LoVo (cell line): ENCODE measurements at regions not wholly inside any gene's neighbourhood (a gene's known extent, or its start where the extent isn't known, plus 50 kb on each side); places are given as distances from the start of the nearest gene placed in this dataset.

Source experiments
- DNase-seq: peaks from one replicate; pipeline ENCODE4 v3.0.0-alpha.2; 2016; ENCODE audit warnings: low spot score

DNA sequence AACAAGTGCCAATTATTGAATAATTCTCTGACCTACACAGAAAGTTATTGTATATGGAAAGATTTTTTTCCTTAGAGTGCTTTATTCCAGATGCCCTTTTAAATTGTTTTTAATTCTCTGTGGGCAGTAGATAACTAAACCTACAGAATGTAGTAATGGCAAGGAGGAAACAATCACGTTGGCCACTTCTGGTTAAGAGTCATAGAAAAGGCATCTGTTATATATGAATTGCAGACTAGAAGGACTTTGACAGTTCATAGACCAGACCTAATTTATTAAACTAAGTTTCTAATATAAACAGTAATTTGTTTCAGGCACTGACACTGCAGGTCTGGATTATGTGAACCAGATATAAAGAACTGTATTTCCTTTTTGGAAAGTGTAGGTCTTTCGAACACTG, 607.5 kb downstream of the PLCL1 start:
- no peak for DNase-seq

DNA sequence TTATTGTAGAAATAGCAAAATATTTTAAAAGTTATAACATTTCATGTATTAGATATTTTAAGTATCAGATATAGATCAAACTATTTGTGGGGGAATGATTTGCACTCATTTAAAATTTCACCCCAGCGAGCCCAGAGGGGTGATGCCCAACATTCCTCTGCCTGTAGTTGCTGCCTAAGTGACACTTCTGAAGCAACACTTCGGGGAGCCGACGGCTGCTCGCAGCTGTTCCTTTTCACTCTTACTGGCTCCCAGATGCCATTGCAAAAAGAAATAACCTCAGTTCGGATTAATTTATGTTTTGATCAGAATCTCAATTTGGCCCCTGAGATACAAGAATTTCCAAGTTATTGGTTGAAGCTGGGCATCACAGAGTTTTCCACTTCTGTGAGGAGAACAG, 603.8 kb downstream of the PLCL1 start:
- DNase-seq = no peak

- DNase-seq = no peak
Measured at GRCh38 chr2:198405311-198405710, 600.9 kb downstream of the PLCL1 start.

- DNase-seq = no peak
Measured at GRCh38 chr2:198401644-198402043, 597.3 kb downstream of the PLCL1 start.

- DNase-seq = no peak
Measured at GRCh38 chr2:198400999-198401398, 596.6 kb downstream of the PLCL1 start.

DNA sequence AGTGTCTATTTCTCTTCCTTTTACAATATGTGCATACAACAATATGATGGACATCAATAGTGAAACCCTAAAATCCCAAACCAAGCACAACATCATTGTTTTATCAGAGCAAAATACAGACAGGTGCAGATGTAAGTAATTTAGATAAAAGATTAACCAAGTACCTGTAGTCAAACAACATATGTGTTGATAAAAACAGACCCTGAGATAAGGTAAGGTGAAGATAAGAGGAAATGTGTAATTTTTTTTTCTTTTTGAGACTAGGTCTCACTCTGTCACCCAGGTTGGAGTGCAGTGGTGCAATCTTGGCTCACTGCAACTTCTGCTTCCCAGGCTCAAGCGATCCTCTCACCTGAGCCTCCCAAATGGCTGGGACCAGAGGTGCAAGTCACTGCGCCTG, 589.8 kb downstream of the PLCL1 start:
- DNase-seq = no peak

- no peak for DNase-seq
Measured at GRCh38 chr2:198390670-198391069, 586.3 kb downstream of the PLCL1 start.

DNA sequence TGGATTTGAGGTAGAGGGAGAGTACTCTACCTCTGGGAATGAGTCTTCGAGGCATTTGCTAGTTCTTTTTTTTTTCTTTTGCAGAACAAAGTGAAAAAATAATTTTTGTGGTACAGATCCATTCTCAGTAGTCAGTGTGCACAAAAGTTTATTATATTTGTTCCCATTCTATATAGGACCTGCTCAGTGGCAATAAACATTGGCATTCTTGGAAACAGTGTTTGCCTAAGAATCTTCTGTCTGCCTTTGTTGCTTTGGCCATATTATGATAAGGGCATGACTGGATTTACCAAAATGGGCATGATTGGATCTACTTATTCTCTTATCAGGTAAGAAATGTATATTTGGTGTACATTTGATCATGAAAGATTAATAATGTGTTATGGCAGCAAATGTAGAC, 583.3 kb downstream of the PLCL1 start:
- DNase-seq = no peak

DNA sequence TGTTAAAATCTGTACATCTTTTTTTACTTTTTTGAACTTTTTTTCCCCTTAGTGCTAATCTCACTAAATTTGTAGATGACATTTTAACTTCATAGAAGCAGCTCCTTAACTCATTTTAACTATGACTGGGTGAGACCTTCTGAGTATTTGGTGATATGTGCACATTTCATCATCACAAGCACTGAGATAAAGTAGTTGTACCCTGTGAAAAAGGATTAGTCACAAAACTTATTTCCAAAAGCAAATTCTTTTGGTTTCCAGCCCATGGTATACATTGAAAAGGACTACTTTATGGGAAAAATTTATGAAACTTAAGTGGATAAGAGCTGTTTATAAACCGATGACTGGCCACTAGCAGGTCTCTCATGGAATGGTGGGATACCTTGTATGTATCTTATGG, 581.5 kb downstream of the PLCL1 start:
- no peak for DNase-seq

GRCh38 chr2:198385326-198385725, 580.9 kb downstream of the PLCL1 start:
- DNase-seq = no peak

DNA sequence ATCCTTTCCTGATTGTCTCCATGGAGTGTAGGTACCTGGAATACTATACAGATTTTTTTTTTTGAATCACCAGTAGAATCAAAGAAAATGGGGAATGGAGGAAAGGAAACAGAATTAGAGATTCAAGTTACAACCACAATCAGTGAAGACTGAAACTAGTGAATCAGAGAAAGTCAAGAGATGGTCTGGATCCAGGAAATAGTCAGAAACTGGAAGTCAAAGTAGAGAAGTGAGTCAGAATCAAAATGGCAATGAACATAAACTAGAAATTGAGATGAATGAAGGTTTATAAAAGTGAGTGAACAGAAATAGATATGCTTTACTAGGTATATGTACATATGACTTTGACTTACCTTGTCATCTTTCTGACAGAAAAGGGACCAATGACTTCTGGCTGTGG, 579.0 kb downstream of the PLCL1 start:
- no peak for DNase-seq

DNA sequence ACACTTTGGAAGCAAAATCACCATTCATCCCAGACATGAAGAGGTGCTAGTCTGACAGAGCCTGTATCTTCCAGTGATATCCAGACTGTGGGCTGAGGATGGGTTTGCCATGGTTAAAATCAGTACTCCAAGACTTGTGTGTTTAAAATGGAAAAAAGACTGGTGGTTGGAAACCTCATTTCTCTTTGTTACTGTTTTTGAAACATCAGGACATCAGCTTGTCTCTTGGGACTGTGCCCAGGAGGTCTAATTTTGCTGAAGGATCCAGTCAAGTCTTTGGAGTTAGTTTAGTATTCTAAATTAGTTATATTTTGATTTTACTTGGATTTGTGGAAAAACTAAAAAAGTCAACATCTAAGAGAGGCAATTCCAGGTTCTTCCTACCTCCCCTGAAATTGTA, 578.4 kb downstream of the PLCL1 start:
- no peak for DNase-seq

DNA sequence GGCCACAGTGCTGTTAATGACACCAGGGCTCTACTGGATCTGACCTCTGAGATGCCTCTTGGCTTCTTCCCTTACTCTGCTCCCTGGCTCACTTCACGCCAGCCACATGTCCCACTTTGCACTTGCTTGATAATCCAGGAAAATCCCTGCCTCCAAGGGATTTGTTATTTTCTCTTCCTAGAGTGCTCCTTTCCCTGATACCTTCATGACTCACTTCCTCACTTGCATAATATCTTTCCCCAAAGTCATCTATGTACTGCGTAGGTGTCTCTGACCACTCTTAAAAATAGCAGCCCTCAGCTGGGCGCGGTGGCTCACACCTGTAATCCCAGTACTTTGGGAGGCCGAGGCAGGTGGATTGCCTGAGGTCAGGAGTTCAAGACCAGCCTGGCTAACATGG, 572.3 kb downstream of the PLCL1 start:
- DNase-seq = no peak

DNA sequence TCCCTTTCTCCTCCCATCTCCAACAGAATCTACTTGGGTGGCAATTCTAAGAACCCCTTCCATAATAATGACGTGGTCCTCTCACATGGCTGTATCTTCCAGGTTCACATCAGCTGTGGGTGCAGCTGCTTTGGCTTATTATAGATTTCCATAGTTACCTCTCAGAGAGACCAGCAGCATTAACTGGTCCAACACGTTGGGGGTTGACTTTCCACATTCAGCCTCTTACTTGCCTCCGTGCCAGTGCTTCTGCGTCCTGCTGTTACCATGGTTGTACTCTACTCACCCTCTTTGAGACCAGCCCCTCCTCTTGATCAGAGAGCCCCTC, 570.7 kb downstream of the PLCL1 start:
- DNase-seq = no peak

DNA sequence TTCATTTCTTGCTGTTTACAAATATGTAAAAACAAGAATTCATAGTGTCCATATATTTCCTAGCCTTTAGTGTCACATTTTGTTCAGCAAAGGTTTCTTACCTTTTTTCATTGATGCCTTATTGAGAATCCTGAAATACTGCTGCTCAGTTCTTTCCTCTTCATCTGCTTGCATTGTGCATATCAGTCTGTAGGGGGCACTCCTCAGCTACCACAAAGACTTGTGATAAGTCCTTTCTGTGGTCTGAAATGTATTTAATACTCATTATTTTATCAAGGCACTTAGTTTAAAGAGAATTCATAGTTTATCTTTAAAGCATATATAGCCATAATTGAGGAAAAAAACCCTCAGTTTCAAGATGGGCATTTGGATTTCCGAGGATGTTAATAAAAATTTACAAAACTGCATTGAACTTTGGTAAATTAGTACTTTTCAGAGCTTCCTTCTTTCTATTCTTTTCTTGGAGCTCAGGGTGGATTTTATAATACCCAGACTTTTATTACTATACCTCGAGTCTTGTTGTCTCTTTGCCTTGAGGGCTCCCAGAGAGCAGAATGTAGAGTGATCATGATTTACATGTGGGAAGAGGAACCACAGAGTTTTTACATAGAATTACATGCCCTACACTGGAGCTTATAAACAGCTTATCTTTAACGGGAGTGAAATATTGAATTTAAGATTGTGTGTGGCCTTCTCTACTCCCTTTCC, 570.1 kb downstream of the PLCL1 start:
- peak; percentile 41 for DNase-seq

- DNase-seq = peak; percentile 48
Measured at GRCh38 chr2:198371921-198372543, 567.6 kb downstream of the PLCL1 start.

DNA sequence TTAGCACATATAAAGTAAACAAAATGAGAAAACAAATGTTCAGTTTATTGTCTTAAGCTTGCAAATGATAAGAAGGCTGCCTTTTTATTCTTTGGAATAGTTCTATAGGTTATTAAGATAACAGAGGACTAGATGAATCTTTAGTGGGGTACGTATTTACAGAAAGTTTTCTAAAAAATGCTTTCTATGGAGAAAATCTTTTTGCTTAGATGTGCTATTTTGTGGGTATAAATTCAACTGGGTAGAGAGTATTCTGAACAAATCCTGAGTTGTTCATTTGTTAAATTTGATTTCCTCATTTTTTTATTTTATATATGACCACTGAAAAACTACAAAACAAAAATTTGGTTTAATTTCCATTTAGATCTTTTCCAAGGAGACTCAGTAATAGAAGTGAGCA, 566.9 kb downstream of the PLCL1 start:
- DNase-seq = no peak

DNA sequence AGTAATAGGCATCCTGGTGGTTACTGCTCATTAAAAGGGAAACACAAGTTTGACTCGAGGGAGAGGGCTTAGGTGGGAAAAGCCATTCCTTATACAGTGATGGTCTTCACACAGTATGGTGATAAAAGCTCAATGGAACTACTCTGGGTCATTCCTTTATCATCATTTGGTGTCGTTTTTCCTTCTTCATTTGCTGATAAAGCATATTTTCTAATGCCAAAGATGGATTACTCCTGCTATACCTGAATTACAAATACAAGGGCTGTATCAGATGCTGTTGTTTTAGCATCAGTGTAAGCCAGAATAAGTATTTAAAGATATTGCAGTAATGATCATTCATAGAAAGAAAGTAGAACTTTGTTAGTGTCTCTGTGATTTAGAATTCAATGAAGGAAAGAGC, 563.7 kb downstream of the PLCL1 start:
- DNase-seq = no peak

DNA sequence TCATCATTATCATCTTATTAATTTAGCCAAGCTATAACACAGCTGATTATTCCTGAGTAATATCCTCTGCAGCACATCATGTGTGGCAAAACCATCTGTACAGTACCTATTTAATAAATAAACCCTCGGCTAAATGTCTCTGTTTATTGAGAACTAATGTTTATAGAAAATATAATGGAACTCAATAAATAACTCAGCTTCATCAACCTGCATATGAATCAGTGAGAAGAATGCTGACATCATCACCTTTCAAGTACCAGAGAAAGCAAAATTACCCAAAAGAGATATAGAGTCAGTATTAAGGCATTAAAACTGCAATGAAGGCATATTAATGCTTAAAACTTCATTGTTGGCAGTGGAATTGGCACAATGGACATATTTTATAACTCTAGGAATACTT, 558.3 kb downstream of the PLCL1 start:
- DNase-seq = no peak

GRCh38 chr2:198359308-198359707, 554.9 kb downstream of the PLCL1 start:
- DNase-seq = no peak

DNA sequence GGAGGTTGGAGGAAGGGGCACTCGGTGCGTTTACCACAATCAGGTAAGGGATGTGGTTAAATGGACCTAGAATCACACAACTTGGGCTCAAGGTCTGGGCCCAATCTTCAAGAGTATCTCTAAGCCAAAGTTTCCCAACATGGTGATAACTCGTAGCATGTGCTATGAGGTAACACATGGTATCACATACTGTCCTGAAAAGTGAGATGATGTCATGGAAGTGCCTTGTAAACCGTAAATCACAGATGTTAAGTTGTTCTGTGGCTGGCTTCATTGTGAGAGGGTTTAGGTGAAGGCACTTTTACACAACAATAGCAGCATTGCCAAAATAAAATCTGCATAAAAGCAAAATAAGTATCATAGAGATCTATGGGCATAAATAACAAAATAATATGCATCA, 551.8 kb downstream of the PLCL1 start:
- no peak for DNase-seq

GRCh38 chr2:198351647-198352046, 547.3 kb downstream of the PLCL1 start:
- DNase-seq = no peak

DNA sequence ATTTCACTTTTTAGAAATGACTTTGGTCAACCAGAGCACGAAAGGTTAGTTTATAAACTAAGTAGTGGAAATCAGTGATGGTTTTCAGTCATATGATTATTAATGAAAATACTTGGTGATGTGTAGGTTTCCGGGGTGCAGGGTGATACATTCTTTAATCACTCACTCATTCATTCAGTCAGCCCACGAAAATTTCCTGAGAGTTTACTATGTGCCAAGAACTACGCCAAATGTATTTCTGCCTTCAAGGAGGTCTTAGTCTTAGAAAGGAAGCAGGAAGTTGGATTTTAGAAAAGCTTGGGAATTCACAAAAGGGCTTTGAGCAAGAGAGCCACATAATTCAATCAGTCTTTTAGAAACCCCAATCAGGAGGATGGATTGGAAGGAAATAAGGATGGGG, 543.6 kb downstream of the PLCL1 start:
- no peak for DNase-seq

GRCh38 chr2:198347349-198347748, 543.0 kb downstream of the PLCL1 start:
- DNase-seq = no peak
